ENCODE measurements at regions not wholly inside any gene's neighbourhood (a gene's known extent, or its start where the extent isn't known, plus 50 kb on each side); places are given as distances from the start of the nearest gene placed in this dataset.

GRCh38 chr4:127134490-127134889, 498.3 kb upstream of the INTU start:
- no peak for DNase-seq

- no peak for DNase-seq
These were observed 494.2 kb upstream of the INTU start for GRCh38 chr4:127138586-127138985.

GRCh38 chr4:127139788-127140286, 492.9 kb upstream of the INTU start:
- DNase-seq = no peak

- DNase-seq = no peak
These were observed 492.5 kb upstream of the INTU start for GRCh38 chr4:127140306-127140705.

DNA sequence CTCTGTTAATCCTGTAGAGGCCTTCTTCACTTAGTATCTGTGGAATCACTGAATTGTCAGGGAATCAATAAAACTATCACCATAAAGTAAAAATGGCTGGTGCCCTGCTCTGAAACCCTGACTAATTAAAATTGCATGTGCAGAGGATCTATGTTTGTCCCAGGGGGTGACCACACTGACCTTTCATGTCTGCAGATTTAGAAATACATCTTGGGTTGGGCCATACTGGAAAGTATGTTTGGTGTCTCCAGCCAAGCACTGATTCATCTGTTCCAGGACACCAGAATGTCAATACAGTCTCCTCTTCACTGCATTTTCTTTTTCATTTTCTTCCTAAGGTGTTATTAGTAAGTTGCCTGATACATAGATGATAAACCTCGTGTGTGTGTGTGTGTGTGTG, 490.9 kb upstream of the INTU start:
- no peak for DNase-seq

DNA sequence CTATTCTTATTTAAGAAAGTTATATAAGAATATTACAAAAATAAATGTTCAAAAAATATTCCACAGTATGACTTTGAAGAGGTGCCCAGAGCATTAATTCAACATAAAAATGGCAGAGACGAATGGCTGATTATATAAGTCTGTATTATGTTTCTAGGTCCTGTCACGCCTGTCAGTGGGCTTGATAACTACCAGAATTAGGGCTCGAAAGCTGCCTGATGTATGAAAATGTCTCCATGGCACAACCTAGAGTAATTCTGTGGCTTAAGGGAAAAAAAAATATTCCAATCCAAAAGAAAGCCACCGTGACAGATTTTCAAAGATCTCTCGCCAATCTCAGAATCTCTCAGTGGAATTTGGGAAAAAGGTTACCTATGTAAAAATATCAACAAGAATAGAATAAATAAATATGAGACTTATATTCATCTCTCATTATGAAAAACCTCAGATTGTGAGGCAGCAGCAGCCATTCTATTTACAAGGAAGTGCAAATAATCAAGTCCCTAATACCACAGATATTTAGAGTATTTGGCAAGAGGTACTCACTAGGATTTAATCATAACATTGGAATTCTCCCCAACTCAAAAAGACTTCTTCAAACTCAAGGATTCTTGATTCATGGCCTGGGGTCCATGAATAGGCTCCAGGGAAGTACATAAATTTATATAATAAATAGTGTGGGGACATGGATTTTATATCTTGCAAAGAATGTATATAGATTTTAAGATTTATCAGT, 489.1 kb upstream of the INTU start:
- DNase-seq = no peak

DNA sequence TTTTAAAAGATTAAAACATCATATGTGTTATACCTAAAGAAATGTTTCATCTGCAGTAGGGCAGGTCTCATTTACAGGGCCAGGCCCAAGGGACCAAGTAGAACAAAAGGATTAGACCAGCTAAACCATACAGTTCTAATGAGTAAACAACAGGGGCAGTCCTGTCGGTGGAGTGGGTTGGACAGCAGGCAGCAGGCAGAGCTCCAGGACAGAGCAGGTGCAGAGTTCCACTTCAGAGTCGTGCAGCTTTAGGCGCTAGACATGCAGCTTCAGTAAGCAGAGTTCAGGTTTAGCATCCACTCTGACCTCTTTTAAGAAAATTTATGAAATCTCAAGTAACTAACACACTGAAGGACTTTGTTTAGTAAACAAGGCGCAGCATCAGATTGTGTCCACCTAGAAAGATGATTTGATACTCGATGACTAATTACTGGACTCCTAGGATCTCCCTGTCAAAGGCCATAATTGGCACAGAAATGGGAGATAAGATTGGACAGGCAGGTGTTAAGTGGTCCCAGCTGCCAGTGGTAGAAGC, 487.7 kb upstream of the INTU start:
- DNase-seq = no peak

GRCh38 chr4:127148165-127148564, 484.6 kb upstream of the INTU start:
- no peak for DNase-seq

- DNase-seq = no peak
These were observed 483.7 kb upstream of the INTU start for GRCh38 chr4:127149086-127149485.

- no peak for DNase-seq
These were observed 480.8 kb upstream of the INTU start for GRCh38 chr4:127151941-127152340.

DNA sequence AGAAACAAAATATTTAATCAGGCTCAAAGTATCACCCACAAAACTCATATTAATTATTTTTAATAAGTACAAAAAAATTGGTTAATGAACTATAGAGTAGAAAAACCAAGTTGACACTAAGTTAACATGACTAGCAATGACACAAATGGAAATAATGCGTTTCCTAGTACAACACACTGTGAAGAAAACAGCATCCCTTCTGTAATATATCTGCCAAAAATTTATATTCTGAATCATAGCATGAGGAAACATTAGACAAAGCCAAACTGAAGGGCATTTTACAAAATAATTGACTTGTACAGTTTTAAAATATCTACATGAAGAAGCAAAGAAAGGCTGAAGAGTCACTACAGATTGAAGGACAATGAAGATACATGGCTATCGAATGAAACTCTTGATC, 477.6 kb upstream of the INTU start:
- DNase-seq = no peak

- DNase-seq = no peak
These were observed 477.2 kb upstream of the INTU start for GRCh38 chr4:127155555-127155954.

DNA sequence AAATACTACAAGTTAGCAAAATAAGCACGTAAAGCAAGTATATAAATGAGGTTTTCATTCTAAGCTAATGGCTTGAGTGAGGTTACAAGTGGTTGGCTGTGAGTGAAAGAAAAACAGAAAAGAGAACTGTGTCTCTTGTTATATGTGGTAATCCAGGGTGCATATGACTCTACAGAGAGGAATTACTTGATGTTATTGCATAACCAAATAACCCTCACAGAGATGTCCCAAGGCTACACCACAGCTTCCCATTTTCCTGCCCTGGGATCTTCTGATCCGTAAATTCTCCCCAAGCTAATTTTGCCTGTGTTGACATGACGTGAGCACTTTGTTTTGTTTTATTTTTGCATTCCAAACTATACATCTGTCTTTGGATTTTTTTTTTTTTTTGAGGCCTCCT, 470.0 kb upstream of the INTU start:
- DNase-seq = no peak

- DNase-seq = no peak
These were observed 466.8 kb upstream of the INTU start for GRCh38 chr4:127165971-127166370.

DNA sequence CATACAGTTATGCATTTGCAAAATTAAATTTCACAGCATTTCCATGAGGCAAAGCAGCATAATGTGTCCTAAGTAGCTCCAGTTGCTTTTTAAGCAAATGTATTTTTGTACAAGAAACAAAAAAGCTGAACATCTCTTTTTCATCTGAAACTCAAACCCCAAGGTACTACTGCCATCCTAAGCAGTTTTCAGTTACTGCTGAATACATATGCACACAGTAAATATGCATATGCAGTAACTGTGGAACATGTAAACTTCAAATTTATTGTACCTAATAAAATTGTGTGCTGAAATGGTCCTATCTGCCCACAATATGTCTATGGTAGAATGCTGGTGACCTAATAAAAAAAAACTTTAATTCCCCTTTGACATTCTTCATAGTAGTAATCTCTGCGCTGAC, 458.6 kb upstream of the INTU start:
- no peak for DNase-seq

GRCh38 chr4:127174616-127175015, 458.1 kb upstream of the INTU start:
- DNase-seq = no peak

GRCh38 chr4:127179256-127180087, 453.3 kb upstream of the INTU start:
- no peak for DNase-seq

- DNase-seq = no peak
These were observed 451.8 kb upstream of the INTU start for GRCh38 chr4:127181001-127181400.

- no peak for DNase-seq
These were observed 450.1 kb upstream of the INTU start for GRCh38 chr4:127182687-127183086.

GRCh38 chr4:127188847-127189246, 443.9 kb upstream of the INTU start:
- no peak for DNase-seq

- DNase-seq = no peak
These were observed 438.5 kb upstream of the INTU start for GRCh38 chr4:127194281-127194680.

DNA sequence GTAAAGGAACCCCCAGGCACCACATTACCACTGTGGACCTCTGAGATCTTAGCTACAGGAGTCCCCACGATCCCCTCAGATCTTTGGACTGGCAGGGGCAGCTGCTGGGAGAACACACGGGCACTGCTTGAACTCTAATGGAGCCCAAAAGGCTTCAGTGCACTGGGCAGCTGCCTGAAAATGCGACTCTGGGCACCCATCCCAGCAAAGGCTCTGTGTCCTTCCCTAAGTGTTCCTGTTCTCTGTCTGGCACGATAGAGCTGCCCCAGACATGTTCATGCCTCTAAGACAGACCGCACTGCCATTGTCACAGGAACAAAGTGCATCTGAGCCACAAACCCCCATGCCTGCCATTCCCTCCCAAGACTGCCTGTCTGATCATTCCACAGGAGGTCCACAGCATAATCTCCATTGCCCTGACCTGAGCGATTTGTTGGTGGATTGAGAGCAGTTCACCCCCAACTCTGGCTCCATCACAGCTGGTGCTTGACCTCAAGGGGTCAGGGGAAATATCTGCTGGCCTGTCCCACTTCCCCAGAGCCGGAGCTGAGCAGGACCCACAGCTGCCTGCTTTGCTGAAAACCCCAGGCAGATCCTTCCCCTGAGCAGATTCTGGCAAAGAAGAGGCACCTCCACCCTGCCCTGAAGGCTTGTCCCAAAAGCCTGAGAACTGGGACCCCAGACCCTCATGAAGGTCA, 436.0 kb upstream of the INTU start:
- DNase-seq = no peak

DNA sequence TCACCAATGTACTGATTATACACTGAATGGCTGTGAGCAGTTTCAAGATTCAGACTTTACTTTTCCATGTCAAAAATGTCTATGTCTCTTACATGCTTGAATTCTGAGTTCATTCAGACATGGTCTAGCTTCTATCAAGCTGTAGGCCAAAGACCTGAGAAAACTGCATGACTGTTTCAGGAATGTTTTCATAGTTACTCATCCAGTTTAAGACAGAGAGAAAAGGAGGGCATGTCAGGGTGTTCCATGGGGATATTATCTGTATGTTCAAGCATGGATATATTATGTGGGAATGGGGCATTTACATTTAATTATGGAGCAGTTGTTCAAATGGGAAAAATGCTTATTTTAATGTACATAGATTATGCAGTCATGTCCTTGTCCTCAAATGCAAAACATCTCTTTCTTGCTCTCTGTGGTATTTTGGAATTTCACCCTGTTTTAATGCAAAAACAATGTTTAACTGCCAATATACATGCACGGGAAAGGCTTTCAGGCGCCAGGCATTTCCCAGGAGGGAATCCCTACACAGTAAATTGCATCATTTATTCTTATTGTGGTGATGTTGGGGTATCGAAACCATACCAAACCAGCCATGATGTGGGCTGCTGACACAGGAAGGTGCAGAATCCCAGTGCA, 429.1 kb upstream of the INTU start:
- DNase-seq = no peak
